D721Med (cell line): ENCODE measurements at regions not wholly inside any gene's neighbourhood (a gene's known extent, or its start where the extent isn't known, plus 50 kb on each side); places are given as distances from the start of the nearest gene placed in this dataset.
A peak's percentile ranks its signal among the peaks of the same experiment; 100 is the strongest.

Experiments
- DNase-seq: peaks from one replicate; pipeline ENCODE4 v3.0.0; 2011; ENCODE audit warnings: low spot score; ENCODE audit not compliant: insufficient read length
- FAIRE-seq: peaks from 2 replicates; lab custom pipeline; 2011; peaks lifted over from hg19 to GRCh38; lab: Jason Lieb, UNC
- TF ChIP-seq, protein P1 (sequence below): IDR thresholded peaks from 2 replicates; pipeline ENCODE4 v1.5.1; 2012; ENCODE audit warnings: mild to moderate bottlenecking, control low read depth; ENCODE audit not compliant: insufficient read depth; ENCODE audit errors: missing control alignments

DNA sequence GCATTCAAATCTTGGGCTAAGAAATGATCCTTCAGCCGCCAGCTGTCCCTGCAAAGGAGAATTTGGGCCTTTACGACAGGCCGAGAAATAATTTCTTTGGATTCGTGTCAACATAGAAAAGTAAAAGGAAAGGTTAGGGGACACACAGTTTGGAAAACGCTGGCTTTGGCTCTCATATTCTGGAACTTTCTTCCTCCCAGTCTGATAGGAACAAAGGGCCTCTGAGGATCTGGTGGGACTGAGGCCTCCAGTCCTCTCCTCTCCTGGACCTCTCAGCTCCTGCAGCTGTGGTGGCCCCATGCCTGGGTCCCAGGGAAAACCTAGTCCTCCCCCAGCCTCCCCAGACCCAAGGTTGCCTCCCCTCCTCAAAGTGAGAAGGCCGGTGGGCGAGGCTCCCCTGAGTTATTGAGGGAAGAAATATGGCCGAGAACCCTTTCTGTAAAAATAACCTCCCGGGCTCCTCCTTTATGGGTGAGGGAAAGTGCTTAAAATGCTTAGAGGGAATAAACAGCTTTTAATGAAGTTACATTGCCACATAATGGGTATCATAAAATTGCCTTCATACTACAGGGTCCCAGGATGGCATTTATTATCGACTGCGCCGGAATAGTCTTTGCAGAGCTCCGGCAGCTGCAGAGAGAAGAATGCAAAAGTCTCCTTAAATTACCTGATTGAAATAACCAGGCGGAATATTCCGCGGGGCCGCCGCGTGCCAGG is 188.3 kb downstream of the PHETA1 start:
- TF ChIP-seq, protein P1, sequence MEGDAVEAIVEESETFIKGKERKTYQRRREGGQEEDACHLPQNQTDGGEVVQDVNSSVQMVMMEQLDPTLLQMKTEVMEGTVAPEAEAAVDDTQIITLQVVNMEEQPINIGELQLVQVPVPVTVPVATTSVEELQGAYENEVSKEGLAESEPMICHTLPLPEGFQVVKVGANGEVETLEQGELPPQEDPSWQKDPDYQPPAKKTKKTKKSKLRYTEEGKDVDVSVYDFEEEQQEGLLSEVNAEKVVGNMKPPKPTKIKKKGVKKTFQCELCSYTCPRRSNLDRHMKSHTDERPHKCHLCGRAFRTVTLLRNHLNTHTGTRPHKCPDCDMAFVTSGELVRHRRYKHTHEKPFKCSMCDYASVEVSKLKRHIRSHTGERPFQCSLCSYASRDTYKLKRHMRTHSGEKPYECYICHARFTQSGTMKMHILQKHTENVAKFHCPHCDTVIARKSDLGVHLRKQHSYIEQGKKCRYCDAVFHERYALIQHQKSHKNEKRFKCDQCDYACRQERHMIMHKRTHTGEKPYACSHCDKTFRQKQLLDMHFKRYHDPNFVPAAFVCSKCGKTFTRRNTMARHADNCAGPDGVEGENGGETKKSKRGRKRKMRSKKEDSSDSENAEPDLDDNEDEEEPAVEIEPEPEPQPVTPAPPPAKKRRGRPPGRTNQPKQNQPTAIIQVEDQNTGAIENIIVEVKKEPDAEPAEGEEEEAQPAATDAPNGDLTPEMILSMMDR, result no peak
- FAIRE-seq (no peak), DNase-seq (no peak)

DNA sequence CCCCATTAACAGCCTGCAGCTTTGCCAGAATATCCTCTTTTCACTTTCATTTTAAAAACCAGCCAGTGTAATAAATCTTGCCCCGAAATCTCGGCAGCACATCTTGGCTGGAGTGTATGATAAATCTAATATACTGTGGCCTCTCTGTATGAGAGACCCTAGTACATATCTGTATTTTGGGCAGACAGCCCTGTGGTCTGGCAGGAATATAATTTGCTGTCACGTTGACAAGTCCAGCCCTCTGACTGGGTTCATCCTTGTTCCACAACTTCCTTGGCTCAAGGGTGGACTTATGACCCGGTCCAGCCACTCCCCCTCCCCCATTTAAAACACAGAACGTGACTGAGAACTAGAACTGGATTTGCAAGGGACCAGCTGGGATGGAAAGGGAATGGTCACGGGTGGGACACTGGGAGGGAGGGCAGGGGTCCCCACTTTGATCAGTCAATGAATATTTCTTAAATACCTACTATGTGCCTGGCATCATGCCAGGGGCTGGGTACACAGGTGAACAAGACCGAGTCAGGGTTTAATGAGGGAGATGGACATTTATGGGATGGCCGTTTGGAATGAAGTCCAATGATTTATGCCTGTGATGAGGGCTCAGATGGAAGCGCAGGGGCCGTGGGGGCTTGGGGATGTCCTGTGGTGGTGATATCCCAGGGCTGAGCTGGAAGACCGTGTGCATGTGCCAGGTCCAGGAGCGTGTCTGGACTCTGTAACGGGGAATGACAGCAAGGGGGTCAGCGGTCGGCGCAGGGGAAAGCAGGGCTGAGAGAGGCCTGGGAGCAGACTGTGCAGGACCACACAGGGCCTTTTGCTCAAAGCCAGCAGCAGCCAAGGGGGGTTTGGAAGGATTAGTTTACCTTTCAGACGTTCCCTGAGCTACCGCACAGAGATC is 190.5 kb downstream of the PHETA1 start:
- TF ChIP-seq, protein P1, result no peak
- no peak for FAIRE-seq
- DNase-seq, result no peak

DNA sequence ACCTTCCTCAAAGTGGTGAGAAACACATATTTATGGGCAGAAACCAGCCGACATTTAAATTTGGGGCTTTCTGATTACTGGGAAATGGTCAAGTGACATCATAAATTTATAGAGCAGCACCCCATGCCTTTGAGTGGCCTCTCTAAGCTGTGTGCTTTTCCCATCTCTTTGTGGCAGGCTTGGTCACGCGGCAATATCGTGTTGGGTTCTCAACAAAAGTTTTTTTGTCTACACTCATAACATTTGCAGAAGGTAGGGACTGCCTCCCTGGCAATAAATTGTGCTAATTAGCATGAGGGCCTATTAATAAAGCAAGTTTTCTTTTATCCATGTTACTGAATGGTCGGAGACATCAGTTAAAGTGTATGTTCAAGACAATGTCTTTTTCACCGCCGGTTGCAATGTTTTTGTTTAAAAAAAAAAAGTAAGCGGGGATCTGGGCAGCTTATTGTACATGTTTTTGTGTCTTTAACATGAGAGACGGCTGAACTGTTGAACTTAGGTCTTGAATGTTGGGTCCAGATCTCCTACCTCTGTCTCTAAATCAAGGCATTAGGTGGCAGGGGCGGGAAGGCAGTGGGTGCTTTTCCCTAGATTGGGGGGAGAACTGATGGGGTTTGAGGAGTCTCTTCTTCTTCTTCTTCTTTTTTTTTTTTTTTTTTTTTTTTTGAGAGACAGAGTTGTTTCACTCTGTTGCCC is 193.3 kb downstream of the PHETA1 start:
- DNase-seq (no peak), FAIRE-seq (no peak)
- TF ChIP-seq, protein P1, result no peak

DNA sequence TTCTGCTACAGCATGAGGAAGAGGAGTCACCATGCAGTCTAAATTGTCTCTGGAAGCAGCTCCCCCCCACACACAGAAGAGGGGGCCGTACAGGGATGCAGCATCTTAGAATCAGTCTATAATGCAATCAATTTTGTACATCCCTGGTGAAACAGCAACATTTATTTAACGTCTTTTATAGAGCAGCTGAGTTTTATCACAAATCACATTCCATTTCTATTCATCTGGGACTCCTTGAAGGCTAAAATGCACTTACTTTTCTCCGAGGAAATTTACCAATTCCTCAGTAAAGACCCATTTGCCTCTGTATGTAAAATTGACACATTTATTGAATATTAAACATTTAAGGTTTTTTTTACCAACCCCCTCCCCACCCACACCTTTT is 193.9 kb downstream of the PHETA1 start:
- no peak for FAIRE-seq
- no peak for DNase-seq
- TF ChIP-seq, protein P1, result no peak

DNA sequence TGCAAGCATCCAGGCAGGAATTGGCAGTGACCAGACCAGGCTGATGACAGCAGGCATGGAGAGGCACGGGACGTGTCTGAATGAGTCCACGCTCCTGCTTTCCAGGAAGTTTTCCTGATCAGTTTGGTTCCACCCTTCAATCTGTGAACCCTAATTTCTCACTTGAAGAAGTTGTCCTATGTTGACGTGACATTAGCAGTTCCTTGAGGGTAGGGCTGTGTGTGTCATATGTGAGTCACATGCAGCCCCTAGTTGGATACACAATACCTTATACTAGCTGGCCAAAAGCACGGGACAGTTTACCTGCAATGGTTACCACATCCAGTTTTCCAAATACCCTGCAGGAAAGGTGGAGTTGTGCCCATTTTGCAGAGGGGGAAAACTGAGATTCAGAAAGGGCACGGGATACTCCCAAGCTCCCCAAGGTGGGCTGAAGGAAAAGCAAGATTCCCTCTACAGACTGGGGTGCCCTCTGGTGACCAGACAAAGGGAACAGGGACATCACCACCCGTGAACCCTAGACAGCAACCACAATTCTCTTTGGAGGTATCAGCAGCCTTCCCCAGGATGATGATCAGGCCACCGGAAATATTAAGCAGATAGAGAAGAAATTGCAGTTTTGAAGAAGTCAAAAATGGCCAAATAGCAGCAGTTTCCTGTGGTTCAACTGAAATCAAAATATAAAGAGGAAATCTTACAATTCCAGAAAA is 194.5 kb downstream of the PHETA1 start:
- DNase-seq (no peak), FAIRE-seq (no peak)
- TF ChIP-seq, protein P1, result peak; percentile 35

DNA sequence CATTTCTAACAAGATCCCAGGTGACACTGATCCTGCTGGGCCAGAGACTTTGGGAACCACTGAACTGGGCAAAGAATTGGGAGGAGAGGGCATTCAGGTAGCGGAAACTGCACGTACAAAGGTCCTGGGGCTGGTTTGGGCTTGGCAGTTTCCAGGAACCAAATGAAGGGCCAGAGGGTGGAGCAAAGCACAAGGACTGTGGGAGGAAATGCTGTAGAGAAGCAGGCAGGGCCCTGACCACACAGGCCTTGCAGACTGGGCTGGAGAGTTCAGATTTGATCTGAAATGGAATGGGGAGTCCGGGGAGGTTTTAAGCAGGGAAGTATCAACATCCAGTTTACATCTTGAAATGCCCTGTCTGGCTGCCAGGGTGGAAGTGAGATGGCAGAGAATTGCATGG is 195.1 kb downstream of the PHETA1 start:
- FAIRE-seq (no peak), DNase-seq (no peak)
- TF ChIP-seq, protein P1, result no peak
